ENCODE measurements at regions not wholly inside any gene's neighbourhood (a gene's known extent, or its start where the extent isn't known, plus 50 kb on each side); places are given as distances from the start of the nearest gene placed in this dataset.
"Not testable (repeated sequence)": the region's sequence is repeated elsewhere in the genome, so short reads cannot be mapped to it uniquely, and the experiment has no call there.

GRCh38 chr2:34133065-34133464 is 534.0 kb upstream of the FAM98A start:
- TF ChIP-seq CTCF, POLR2A (IDR thresholded peaks at IDR 0.05): not testable (repeated sequence)

Data from prostate gland (tissue), 2 donors.